ENCODE measurements at regions not wholly inside any gene's neighbourhood (a gene's known extent, or its start where the extent isn't known, plus 50 kb on each side); places are given as distances from the start of the nearest gene placed in this dataset.

DNA sequence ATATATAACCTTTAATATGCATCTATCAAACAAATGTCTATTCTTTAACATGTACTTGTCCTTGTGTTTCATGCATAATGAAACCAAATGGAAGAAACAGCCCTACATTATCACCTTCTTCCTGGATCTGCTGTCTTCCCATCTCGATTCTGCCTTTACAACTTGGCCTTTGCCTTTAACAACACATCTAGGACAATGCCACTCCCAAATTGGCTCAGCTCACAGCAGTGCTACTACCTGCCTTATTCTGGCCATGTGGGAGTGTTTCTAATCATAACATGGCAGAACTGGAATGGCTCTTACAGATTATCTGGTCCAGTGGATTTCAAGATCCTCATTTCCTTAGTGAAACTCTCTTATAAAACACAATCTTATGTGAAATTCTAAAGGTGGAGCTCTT is 176.5 kb downstream of the CARTPT start:
- H3K36me3 ChIP-seq = no peaks in the 10 kb centered on the region
- no peak overlapping the region for H3K4me3 ChIP-seq

DNA sequence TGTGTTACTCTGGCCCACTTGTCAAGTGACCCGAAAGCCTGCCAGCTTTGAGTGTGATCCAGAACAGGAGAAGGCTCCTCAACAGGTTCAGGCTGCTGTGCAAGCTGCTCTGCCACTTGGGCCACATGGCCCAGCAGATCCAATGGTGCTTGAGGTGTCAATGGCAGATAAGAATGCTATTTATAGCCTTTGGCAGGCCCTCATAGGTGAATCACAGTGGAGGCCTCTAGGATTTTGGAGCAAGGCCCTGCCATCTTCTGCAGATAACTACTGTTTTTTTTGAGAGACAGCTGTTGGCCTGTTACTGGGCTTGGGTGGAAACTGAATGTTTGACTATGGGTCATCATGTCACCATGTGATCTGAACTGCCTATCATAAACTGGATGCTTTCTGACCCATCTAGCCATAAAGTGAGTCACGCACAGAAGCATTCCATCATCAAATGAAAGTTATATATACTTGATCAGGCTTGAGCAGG is 180.8 kb downstream of the CARTPT start:
- Histone ChIP-seq H3K36me3 (no peaks in the 10 kb centered on the region), H3K4me3 (no peak overlapping the region), H3K9me3 (no peaks in the 10 kb centered on the region), H3K9ac (no peak overlapping the region), H3K4me2 (no peak overlapping the region), H4K20me1 (no peaks in the 10 kb centered on the region), H3K27ac (no peak overlapping the region), H3K4me1 (no peaks in the 10 kb centered on the region), H3K27me3 (no peaks in the 10 kb centered on the region)
- TF ChIP-seq Cebpa-rat (IDR thresholded peaks at IDR 0.05) = no peak

More for the DNA sequence above, 176.5 kb downstream of the CARTPT start:
- Histone ChIP-seq H3K27me3 (no peaks in the 10 kb centered on the region), H3K4me1 (no peaks in the 10 kb centered on the region), H3K27ac (no peak overlapping the region), H3K9me3 (no peaks in the 10 kb centered on the region), H3K4me2 (no peak overlapping the region), H3K9ac (no peak overlapping the region), H4K20me1 (no peaks in the 10 kb centered on the region)
- no peak for TF ChIP-seq Cebpa-rat (IDR thresholded peaks at IDR 0.05)

DNA sequence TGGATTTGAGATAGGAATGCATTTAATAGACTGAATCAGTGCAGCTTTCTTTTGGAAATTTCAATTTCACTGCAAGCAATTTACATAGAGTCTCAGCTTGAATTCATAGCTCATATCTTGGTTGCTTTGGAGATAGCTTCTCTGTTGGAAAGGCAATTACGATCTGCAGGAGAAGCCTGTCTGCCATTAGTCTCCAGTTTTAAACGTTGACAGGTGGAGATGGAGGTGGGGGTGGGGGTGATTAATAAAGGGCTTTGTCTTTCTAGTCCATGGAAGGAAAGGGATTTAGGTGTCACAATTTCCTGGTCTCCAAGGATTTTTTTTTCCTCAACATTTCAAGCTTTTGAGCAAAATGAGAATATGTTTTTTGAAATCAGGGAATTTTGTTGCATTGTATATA is 184.7 kb downstream of the CARTPT start:
- Histone ChIP-seq H3K4me3 (no peak overlapping the region), H3K36me3 (no peaks in the 10 kb centered on the region), H4K20me1 (no peaks in the 10 kb centered on the region), H3K9ac (no peak overlapping the region), H3K27ac (no peak overlapping the region), H3K4me2 (no peak overlapping the region), H3K4me1 (no peaks in the 10 kb centered on the region; the same call in 1 of the 2 replicates), H3K9me3 (no peaks in the 10 kb centered on the region), H3K27me3 (no peaks in the 10 kb centered on the region)
- TF ChIP-seq Cebpa-rat (IDR thresholded peaks at IDR 0.05) = no peak

DNA sequence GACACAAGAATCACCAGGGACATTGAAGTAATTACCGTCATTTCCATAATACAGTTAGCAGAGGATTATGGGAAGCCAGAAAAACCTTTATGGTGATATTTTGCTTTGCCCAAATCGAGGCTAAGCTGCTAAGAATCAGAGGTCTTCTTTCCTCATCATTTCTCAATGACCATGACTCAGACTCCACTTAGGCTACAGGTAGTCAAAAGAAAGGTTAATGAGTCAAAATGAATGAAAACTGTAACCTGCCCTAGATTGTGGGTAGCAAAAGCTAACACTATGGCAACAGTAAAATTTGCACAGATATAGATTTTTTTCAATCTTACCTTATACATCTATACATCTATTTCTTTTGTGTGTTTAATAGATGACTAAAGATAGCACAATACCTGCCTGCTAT is 185.8 kb downstream of the CARTPT start:
- no peak overlapping the region for H3K9ac ChIP-seq
- H3K4me3 ChIP-seq = no peak overlapping the region
- H3K27me3 ChIP-seq = no peaks in the 10 kb centered on the region
- no peak overlapping the region for H3K27ac ChIP-seq
- no peak for TF ChIP-seq Cebpa-rat (IDR thresholded peaks at IDR 0.05)
- H3K4me2 ChIP-seq = no peak overlapping the region
- H3K4me1 ChIP-seq = no peaks in the 10 kb centered on the region; the same call in 1 of the 2 replicates
- no peaks in the 10 kb centered on the region for H3K36me3 ChIP-seq
- H4K20me1 ChIP-seq = no peaks in the 10 kb centered on the region
- no peaks in the 10 kb centered on the region for H3K9me3 ChIP-seq

DNA sequence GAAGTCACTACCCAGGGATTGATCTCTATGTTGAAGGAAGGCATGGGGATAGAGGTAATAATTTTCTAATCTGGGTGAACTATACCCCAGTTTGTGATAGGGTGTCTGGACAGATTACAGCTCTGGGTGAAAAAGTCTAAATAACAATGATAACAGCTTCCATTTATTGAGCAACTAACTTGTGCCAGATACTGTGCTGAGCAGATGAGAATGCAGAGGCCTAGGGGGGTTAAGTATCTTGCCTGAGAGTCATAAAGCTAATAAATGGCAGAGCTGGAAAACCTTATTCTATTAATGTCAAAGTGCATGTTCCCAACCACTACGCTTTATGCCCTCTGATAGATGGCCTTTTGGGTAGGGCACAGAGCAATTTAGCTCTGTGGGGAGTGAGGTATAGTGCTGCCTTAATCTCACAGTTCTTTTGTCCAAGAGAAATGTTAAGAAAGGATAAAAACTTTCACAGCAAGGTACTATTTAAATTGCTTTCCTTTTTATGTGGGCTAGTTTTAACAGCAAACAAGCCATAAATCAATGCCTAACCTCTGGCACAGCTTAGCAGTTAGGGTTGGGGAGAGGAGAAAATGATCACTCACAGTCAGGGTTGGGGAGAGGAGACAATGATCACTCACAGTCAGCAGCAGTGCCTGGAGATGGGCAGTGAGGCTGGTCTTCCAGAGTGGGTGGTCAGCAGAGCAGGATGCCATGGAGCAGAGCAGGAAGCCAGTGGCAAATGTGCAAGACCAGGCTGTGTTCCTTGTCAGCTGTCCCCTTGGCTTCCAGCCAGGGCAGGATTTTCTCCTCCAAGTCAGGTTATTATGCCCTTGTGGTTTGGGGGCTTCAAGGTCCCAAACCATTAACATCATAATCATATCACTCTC is 187.0 kb downstream of the CARTPT start:
- Histone ChIP-seq H3K4me3 (no peak overlapping the region), H3K4me1 (no peaks in the 10 kb centered on the region; the same call in 1 of the 2 replicates), H3K9ac (no peak overlapping the region), H4K20me1 (no peaks in the 10 kb centered on the region), H3K4me2 (no peak overlapping the region), H3K9me3 (no peaks in the 10 kb centered on the region), H3K36me3 (no peaks in the 10 kb centered on the region), H3K27ac (no peak overlapping the region), H3K27me3 (no peaks in the 10 kb centered on the region)
- no peak for TF ChIP-seq Cebpa-rat (IDR thresholded peaks at IDR 0.05)

DNA sequence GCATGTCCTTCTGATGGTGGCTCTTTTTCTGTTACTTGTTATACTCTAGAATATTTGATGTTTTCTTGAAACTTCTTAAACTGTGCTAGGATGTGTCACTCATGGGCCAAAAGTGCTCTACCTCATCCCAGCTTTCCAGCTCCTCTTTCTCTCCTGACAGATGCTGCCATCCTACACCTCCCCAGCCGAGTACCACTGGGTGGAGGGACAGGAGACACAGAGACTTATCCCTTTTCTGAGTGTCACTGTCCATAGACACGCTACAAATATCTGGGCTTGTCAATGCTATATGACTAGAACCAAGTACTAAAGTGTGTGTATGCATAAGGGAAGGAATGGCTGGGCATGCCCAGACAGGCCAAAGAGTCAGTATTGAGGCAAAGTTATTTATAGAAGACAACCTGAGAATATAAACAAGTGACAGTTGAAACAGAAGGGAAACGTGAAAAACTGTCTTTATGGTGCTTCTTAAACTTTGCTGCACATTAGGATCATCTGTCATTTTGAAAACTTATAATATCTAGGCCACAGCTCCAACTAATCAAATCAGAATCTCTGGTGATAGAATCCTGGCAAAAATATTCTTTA is 188.0 kb downstream of the CARTPT start:
- Histone ChIP-seq H3K9ac (no peak overlapping the region), H3K27ac (no peak overlapping the region), H3K4me1 (no peaks in the 10 kb centered on the region; the same call in 1 of the 2 replicates), H4K20me1 (no peaks in the 10 kb centered on the region), H3K9me3 (no peaks in the 10 kb centered on the region), H3K36me3 (no peaks in the 10 kb centered on the region), H3K4me3 (no peak overlapping the region), H3K4me2 (no peak overlapping the region), H3K27me3 (no peaks in the 10 kb centered on the region)
- no peak for TF ChIP-seq Cebpa-rat (IDR thresholded peaks at IDR 0.05)

DNA sequence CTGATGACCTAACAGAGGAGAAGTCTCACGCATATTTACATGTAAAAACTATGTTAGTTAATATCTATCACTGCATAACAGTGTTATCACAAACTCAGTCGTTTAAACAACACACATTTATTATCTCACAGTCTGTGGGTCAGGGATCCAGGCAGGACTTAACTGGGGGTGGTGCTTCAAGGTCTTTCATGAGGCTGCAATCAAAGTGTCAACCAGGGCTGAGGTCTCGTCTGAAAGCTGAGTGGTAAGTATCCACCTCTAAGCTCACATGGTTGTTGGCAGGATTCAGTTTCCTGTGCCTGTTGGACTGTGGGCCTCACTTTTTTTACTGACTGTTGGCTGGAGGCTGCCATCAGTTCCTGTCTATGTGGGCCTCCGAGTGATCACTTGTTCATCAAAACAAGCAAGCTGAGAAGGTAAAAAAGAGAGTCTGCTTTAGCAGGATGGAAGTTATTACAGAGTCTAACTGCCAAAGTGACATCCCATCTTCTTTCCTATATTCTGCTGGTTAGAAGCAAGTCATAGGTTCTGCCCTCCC is 188.6 kb downstream of the CARTPT start:
- Histone ChIP-seq H4K20me1 (no peaks in the 10 kb centered on the region), H3K27me3 (no peaks in the 10 kb centered on the region), H3K9ac (no peak overlapping the region), H3K4me2 (no peak overlapping the region), H3K36me3 (no peaks in the 10 kb centered on the region), H3K4me3 (no peak overlapping the region), H3K27ac (no peak overlapping the region), H3K9me3 (no peaks in the 10 kb centered on the region), H3K4me1 (no peaks in the 10 kb centered on the region; the same call in 1 of the 2 replicates)
- no peak for TF ChIP-seq Cebpa-rat (IDR thresholded peaks at IDR 0.05)

DNA sequence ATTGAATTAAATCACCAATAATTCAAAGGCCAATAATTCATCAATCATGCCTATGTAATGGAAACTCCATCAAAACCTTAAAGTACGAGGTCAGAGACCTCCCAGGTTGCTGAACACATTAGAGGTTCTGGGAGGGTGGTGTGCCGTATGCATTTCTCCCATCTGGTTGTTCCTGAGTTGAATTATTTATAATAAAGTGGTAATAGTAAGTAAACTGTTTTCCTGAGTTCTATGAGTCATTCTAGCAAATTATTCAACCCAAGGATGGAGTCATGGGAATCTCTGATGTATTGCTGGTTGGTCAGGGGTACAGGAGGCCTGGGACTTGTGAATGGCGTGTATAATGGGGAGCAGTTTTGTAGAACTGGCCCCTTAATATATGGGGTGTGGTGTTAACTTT is 191.7 kb downstream of the CARTPT start:
- Histone ChIP-seq H3K27ac (no peak overlapping the region), H3K27me3 (no peaks in the 10 kb centered on the region), H3K9ac (no peak overlapping the region), H3K36me3 (no peaks in the 10 kb centered on the region), H3K4me2 (no peak overlapping the region), H4K20me1 (no peaks in the 10 kb centered on the region), H3K4me3 (no peak overlapping the region), H3K4me1 (peaks cover 8% of the 10 kb centered on the region), H3K9me3 (no peaks in the 10 kb centered on the region)
- TF ChIP-seq Cebpa-rat (IDR thresholded peaks at IDR 0.05) = no peak

DNA sequence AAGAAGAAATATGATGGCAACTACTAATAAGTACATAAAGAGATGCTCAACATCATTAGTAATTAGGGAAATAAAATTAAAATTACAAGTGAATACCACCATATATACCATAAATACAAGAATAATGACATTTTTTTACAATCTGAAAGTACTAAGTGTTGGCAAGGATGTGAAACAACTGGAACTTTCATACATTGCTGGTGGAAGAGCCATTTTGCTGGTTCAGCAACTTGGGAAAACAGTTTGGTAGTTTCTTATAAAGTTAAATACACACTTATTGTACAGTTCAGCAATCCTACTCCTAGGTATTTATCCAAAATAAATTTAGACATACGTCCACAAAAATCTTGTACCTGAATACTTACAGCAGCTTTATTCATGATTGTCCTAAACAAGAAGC is 192.9 kb downstream of the CARTPT start:
- no peak overlapping the region for H3K4me2 ChIP-seq
- H3K4me1 ChIP-seq = peaks cover 8% of the 10 kb centered on the region
- no peak for TF ChIP-seq Cebpa-rat (IDR thresholded peaks at IDR 0.05)
- H3K9ac ChIP-seq = no peak overlapping the region
- no peak overlapping the region for H3K27ac ChIP-seq
- H3K4me3 ChIP-seq = no peak overlapping the region
- H4K20me1 ChIP-seq = no peaks in the 10 kb centered on the region
- H3K9me3 ChIP-seq = no peaks in the 10 kb centered on the region
- H3K36me3 ChIP-seq = no peaks in the 10 kb centered on the region
- H3K27me3 ChIP-seq = no peaks in the 10 kb centered on the region

DNA sequence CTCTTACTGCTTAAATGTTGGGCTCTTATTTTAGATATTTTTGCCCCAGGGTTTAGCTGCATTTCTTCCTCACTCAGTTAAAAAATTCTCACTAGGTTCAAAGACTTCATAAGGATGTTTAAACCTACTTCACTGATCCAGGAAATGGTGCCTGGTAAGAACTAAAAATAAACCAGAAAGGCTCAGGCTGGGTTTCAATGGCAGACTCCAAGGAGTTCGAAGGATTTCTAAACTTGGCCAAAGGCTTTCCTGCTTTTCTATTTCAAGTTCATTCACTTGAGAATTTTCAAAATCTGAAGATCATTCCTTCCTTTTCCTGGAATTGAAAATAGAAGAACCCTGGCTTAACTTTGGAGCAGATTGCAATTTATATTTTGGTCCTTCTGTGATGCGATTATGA is 193.0 kb upstream of the MAP1B start:
- no peak for TF ChIP-seq Cebpa-rat (IDR thresholded peaks at IDR 0.05)
- H3K9ac ChIP-seq = no peak overlapping the region
- H3K27ac ChIP-seq = no peak overlapping the region

More for the DNA sequence above, 193.0 kb upstream of the MAP1B start:
- no peaks in the 10 kb centered on the region for H3K27me3 ChIP-seq
- H3K4me2 ChIP-seq = no peak overlapping the region
- H4K20me1 ChIP-seq = no peaks in the 10 kb centered on the region
- H3K4me3 ChIP-seq = no peak overlapping the region
- no peaks in the 10 kb centered on the region for H3K9me3 ChIP-seq
- no peaks in the 10 kb centered on the region for H3K36me3 ChIP-seq
- H3K4me1 ChIP-seq = peaks cover 8% of the 10 kb centered on the region; the same call in 1 of the 2 replicates
